Neural progenitor cell (in vitro differentiated cells): ENCODE measurements at regions not wholly inside any gene's neighbourhood (a gene's known extent, or its start where the extent isn't known, plus 50 kb on each side); places are given as distances from the start of the nearest gene placed in this dataset.

Source experiments
- DNase-seq: peaks from one replicate; pipeline ENCODE4 v3.0.0-alpha.2; 2016; ENCODE audit warnings: low spot score
- H2AFZ ChIP-seq: fragments of 200-600 bp; sonication (generic); replicated peaks from 2 replicates; pipeline ENCODE4 v1.6.1; 2016; ENCODE audit warnings: antibody characterized with exemption
- H3F3A ChIP-seq: fragments of 200-600 bp; sonication (generic); 2 replicates; pipeline ENCODE4 v1.6.1; 2016; ENCODE audit warnings: antibody characterized with exemption, low read depth
- H3K27ac ChIP-seq: fragments of 200-600 bp; sonication (generic); 2 replicates; pipeline ENCODE4 v1.5.1; 2016; ENCODE audit warnings: mild to moderate bottlenecking
- H3K27me3 ChIP-seq: fragments of 200-600 bp; sonication (generic); 2 replicates; pipeline ENCODE4 v1.6.1; 2016; ENCODE audit warnings: mild to moderate bottlenecking, moderate library complexity
- H3K36me3 ChIP-seq: fragments of 200-600 bp; sonication (generic); 2 replicates; pipeline ENCODE4 v1.5.1; 2016
- H3K4me1 ChIP-seq: fragments of 200-600 bp; sonication (generic); 2 replicates; pipeline ENCODE4 v1.6.1; 2016; ENCODE audit warnings: mixed run types
- H3K4me2 ChIP-seq: fragments of 200-600 bp; sonication (generic); 2 replicates; pipeline ENCODE4 v1.6.1; 2016
- H3K4me3 ChIP-seq: fragments of 200-600 bp; sonication (generic); 2 replicates; pipeline ENCODE4 v1.5.1; 2016
- H3K79me2 ChIP-seq: fragments of 200-600 bp; sonication (generic); 2 replicates; pipeline ENCODE4 v1.6.1; 2016; ENCODE audit warnings: low read depth
- H3K9ac ChIP-seq: fragments of 200-600 bp; sonication (generic); 2 replicates; pipeline ENCODE4 v1.6.1; 2016
- H3K9me3 ChIP-seq: fragments of 200-600 bp; sonication (generic); 2 replicates; pipeline ENCODE4 v1.5.1; 2016; ENCODE audit warnings: low read depth
- H4K20me1 ChIP-seq: fragments of 200-600 bp; sonication (generic); 2 replicates; pipeline ENCODE4 v1.6.1; 2016; ENCODE audit warnings: low read depth
- H3K27ac Mint-ChIP-seq: 3 replicates; pipeline ENCODE4 v1.8.0; 2021; ENCODE audit warnings: mixed read lengths
- H3K27me3 Mint-ChIP-seq: 2 replicates; pipeline ENCODE4 v1.8.0; 2022; ENCODE audit warnings: low read depth, mild to moderate bottlenecking, inconsistent platforms, moderate library complexity, mixed read lengths; ENCODE audit not compliant: insufficient read depth
- H3K36me3 Mint-ChIP-seq: 3 replicates; pipeline ENCODE4 v1.8.0; 2021; ENCODE audit warnings: mixed read lengths
- H3K4me1 Mint-ChIP-seq: 3 replicates; pipeline ENCODE4 v1.8.0; 2021; ENCODE audit warnings: mixed read lengths
- H3K4me3 Mint-ChIP-seq: 3 replicates; pipeline ENCODE4 v1.8.0; 2021; ENCODE audit warnings: mild to moderate bottlenecking, moderate library complexity, mixed read lengths
- H3K9me3 Mint-ChIP-seq: 3 replicates; pipeline ENCODE4 v1.8.0; 2020; ENCODE audit warnings: mixed read lengths
- EZH2 ChIP-seq: fragments of 200-600 bp; sonication (generic); IDR thresholded peaks from 2 replicates; pipeline ENCODE4 v1.6.1; 2017; ENCODE audit warnings: antibody characterized with exemption, mild to moderate bottlenecking, moderate library complexity
- EZH2phosphoT487 ChIP-seq: fragments of 200-600 bp; sonication (generic); IDR thresholded peaks from 2 replicates; pipeline ENCODE4 v1.6.1; 2017; ENCODE audit warnings: antibody characterized with exemption
- TF ChIP-seq, protein P1 (sequence below): fragments of 200-600 bp; sonication (generic); IDR thresholded peaks from 2 replicates; pipeline ENCODE4 v1.5.1; 2017; ENCODE audit warnings: antibody characterized with exemption, mild to moderate bottlenecking

- Histone ChIP-seq H2AFZ (peak overlapping the region; percentile 38), H3K27me3 (no peaks in the 10 kb centered on the region), H3K36me3 (peaks cover 2% of the 10 kb centered on the region), H3K4me3 (peak overlapping the region; percentile 24), H3F3A (peaks cover 25% of the 10 kb centered on the region), H3K79me2 (no peaks in the 10 kb centered on the region), H3K9ac (no peak overlapping the region), H3K4me2 (peak overlapping the region; percentile 41), H3K27ac (peak overlapping the region; percentile 49), H3K9me3 (peaks cover 17% of the 10 kb centered on the region), H3K4me1 (peaks cover 14% of the 10 kb centered on the region), H4K20me1 (no peaks in the 10 kb centered on the region)
- Mint-ChIP-seq H3K27ac (peak overlapping the region; percentile 25), H3K4me3 (peak overlapping the region; percentile 58), H3K9me3 (peaks cover 22% of the 10 kb centered on the region), H3K4me1 (peaks cover 36% of the 10 kb centered on the region), H3K27me3 (peaks cover 6% of the 10 kb centered on the region), H3K36me3 (peaks cover 8% of the 10 kb centered on the region)
- TF ChIP-seq EZH2: no peak
- TF ChIP-seq, protein P1, sequence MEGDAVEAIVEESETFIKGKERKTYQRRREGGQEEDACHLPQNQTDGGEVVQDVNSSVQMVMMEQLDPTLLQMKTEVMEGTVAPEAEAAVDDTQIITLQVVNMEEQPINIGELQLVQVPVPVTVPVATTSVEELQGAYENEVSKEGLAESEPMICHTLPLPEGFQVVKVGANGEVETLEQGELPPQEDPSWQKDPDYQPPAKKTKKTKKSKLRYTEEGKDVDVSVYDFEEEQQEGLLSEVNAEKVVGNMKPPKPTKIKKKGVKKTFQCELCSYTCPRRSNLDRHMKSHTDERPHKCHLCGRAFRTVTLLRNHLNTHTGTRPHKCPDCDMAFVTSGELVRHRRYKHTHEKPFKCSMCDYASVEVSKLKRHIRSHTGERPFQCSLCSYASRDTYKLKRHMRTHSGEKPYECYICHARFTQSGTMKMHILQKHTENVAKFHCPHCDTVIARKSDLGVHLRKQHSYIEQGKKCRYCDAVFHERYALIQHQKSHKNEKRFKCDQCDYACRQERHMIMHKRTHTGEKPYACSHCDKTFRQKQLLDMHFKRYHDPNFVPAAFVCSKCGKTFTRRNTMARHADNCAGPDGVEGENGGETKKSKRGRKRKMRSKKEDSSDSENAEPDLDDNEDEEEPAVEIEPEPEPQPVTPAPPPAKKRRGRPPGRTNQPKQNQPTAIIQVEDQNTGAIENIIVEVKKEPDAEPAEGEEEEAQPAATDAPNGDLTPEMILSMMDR: no peak
- no peak for TF ChIP-seq EZH2phosphoT487
- peak; percentile 52 for DNase-seq
Observed at GRCh38 chrX:98380556-98380955, 1496.8 kb downstream of the RPA4 start.

DNA sequence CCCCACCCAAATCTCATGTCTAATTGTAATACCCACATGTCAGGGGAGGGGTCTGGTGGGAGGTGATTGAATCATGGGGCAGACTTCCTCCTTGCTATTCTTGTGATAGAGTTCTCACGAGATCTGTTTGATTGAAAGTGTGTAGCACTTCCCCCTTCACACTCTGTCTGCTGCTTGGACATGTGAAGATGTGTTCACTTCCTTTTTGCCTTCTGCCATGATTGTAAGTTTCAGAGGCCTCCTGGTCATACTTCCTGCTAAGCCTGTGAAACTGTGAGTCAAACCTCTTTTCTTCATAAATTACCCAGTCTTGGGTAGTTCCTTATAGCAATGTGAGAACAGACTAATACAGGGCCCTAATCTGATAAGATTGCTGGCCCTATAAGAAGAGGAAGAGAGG, 1514.8 kb downstream of the RPA4 start:
- Histone ChIP-seq H4K20me1 (no peaks in the 10 kb centered on the region), H3K79me2 (no peaks in the 10 kb centered on the region), H2AFZ (no peak overlapping the region), H3F3A (no peaks in the 10 kb centered on the region), H3K4me3 (no peak overlapping the region), H3K9me3 (no peaks in the 10 kb centered on the region), H3K36me3 (no peaks in the 10 kb centered on the region), H3K9ac (no peak overlapping the region), H3K4me2 (no peak overlapping the region), H3K4me1 (no peaks in the 10 kb centered on the region), H3K27ac (no peak overlapping the region), H3K27me3 (no peaks in the 10 kb centered on the region)
- Mint-ChIP-seq H3K9me3 (peaks cover 22% of the 10 kb centered on the region), H3K4me1 (no peaks in the 10 kb centered on the region), H3K4me3 (no peak overlapping the region), H3K36me3 (no peaks in the 10 kb centered on the region), H3K27ac (no peak overlapping the region), H3K27me3 (peaks cover 3% of the 10 kb centered on the region)
- DNase-seq: no peak
- TF ChIP-seq EZH2: no peak
- TF ChIP-seq, protein P1: no peak
- no peak for TF ChIP-seq EZH2phosphoT487

GRCh38 chrX:98405376-98405775, 1521.7 kb downstream of the RPA4 start:
- H3K27me3 Mint-ChIP-seq: no peaks in the 10 kb centered on the region
- Histone ChIP-seq H3K4me2 (no peak overlapping the region), H3K4me1 (no peaks in the 10 kb centered on the region), H2AFZ (no peak overlapping the region), H3F3A (no peaks in the 10 kb centered on the region), H4K20me1 (no peaks in the 10 kb centered on the region), H3K79me2 (no peaks in the 10 kb centered on the region), H3K9ac (no peak overlapping the region), H3K36me3 (no peaks in the 10 kb centered on the region), H3K27me3 (no peaks in the 10 kb centered on the region), H3K4me3 (no peak overlapping the region), H3K9me3 (no peaks in the 10 kb centered on the region), H3K27ac (no peak overlapping the region)
- no peak overlapping the region for H3K4me3 Mint-ChIP-seq
- peaks cover 5% of the 10 kb centered on the region for H3K9me3 Mint-ChIP-seq
- no peak overlapping the region for H3K27ac Mint-ChIP-seq
- TF ChIP-seq EZH2: no peak
- TF ChIP-seq, protein P1: no peak
- no peak for TF ChIP-seq EZH2phosphoT487
- no peaks in the 10 kb centered on the region for H3K36me3 Mint-ChIP-seq
- DNase-seq: no peak
- peaks cover 2% of the 10 kb centered on the region for H3K4me1 Mint-ChIP-seq
